SK-N-SH treated with all-trans-retinoic acid at 6 μM for 48 hours (cell line): ENCODE measurements at regions not wholly inside any gene's neighbourhood (a gene's known extent, or its start where the extent isn't known, plus 50 kb on each side); places are given as distances from the start of the nearest gene placed in this dataset.

ENCODE experiments used
- ARNTL ChIP-seq: fragments of 450-650 bp; formaldehyde crosslinking; IDR thresholded peaks from 2 replicates; pipeline ENCODE4 v1.5.0; 2020; ENCODE audit warnings: low read depth, mild to moderate bottlenecking, moderate library complexity, borderline replicate concordance
- ESRRG ChIP-seq: fragments of 250-450 bp; sonication (Bioruptor Pico); IDR thresholded peaks from 2 replicates; pipeline ENCODE4 v1.6.1; 2021; ENCODE audit warnings: mild to moderate bottlenecking
- GLIS3 ChIP-seq: fragments of 250-450 bp; sonication (Bioruptor Pico); IDR thresholded peaks from 2 replicates; pipeline ENCODE4 v1.5.0; 2020; ENCODE audit warnings: mild to moderate bottlenecking, moderate library complexity
- OSR1 ChIP-seq: fragments of 250-450 bp; sonication (Bioruptor Pico); IDR thresholded peaks from 2 replicates; pipeline ENCODE4 v1.8.0; 2022; ENCODE audit warnings: moderate library complexity, mild to moderate bottlenecking, inconsistent platforms
- TCF4 ChIP-seq: fragments of 250-450 bp; sonication (Bioruptor Pico); IDR thresholded peaks from 2 replicates; pipeline ENCODE4 v1.8.0; 2021; ENCODE audit warnings: mild to moderate bottlenecking, moderate library complexity, borderline replicate concordance
- ZC3H10 ChIP-seq: fragments of 250-450 bp; sonication (Bioruptor Pico); IDR thresholded peaks from 2 replicates; pipeline ENCODE4 v1.5.1; 2021; ENCODE audit warnings: mild to moderate bottlenecking, moderate library complexity
- ZFP3 ChIP-seq: fragments of 250-450 bp; sonication (Bioruptor Pico); IDR thresholded peaks from 2 replicates; pipeline ENCODE4 v1.5.0; 2020; ENCODE audit warnings: mild to moderate bottlenecking, moderate library complexity
- ZFP30 ChIP-seq: fragments of 450-650 bp; formaldehyde crosslinking; IDR thresholded peaks from 2 replicates; pipeline ENCODE4 v1.5.0; 2022; ENCODE audit warnings: mild to moderate bottlenecking, moderate library complexity
- ZNF565 ChIP-seq: fragments of 450-650 bp; formaldehyde crosslinking; conservative IDR thresholded peaks from 2 replicates; pipeline ENCODE4 v1.5.0; 2020; ENCODE audit warnings: low read depth, mild to moderate bottlenecking, moderate library complexity
- ZNF70 ChIP-seq: fragments of 450-650 bp; formaldehyde crosslinking; IDR thresholded peaks from 2 replicates; pipeline ENCODE4 v1.5.0; 2020; ENCODE audit warnings: mild to moderate bottlenecking, moderate library complexity
- ZNF8 ChIP-seq: fragments of 450-650 bp; formaldehyde crosslinking; IDR thresholded peaks from 2 replicates; pipeline ENCODE4 v1.5.0; 2020; ENCODE audit warnings: mild to moderate bottlenecking, moderate library complexity
- TF ChIP-seq, protein P1 (sequence below): fragments of 250-450 bp; sonication (Bioruptor Pico); IDR thresholded peaks from 2 replicates; pipeline ENCODE4 v1.8.0; 2020; ENCODE audit warnings: mild to moderate bottlenecking, moderate library complexity, borderline replicate concordance
- TF ChIP-seq, protein P2 (sequence below): fragments of 250-450 bp; sonication (Bioruptor Pico); IDR thresholded peaks from 2 replicates; pipeline ENCODE4 v1.8.0; 2021; ENCODE audit warnings: low read depth, mild to moderate bottlenecking, moderate library complexity, borderline replicate concordance

DNA sequence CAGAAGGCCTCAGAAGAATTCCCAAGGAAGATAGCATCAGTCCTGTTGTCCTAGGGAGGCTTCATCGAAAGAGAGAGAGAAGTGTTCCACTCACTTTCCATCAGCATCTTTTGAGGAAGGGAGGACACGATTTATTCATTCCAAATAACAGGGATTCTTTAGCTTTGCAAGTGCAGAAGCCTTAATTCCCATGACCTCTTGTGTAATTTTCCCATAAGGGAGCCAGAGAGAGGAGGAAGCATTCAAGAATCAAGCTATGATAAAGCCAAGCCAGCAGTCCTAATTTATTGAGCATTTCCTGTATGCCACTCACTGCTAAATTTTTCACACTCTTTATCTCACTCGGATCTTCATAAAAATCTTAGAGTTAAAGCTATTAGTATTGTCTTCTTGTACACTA lies 169.7 kb upstream of the MITF start:
- no peak for TF ChIP-seq TCF4
- no peak for TF ChIP-seq ZNF8 (CRISPR knock-in tag)
- no peak for TF ChIP-seq ZNF565 (CRISPR knock-in tag)
- no peak for TF ChIP-seq ZNF70 (CRISPR knock-in tag)
- no peak for TF ChIP-seq ESRRG
- TF ChIP-seq, protein P1, sequence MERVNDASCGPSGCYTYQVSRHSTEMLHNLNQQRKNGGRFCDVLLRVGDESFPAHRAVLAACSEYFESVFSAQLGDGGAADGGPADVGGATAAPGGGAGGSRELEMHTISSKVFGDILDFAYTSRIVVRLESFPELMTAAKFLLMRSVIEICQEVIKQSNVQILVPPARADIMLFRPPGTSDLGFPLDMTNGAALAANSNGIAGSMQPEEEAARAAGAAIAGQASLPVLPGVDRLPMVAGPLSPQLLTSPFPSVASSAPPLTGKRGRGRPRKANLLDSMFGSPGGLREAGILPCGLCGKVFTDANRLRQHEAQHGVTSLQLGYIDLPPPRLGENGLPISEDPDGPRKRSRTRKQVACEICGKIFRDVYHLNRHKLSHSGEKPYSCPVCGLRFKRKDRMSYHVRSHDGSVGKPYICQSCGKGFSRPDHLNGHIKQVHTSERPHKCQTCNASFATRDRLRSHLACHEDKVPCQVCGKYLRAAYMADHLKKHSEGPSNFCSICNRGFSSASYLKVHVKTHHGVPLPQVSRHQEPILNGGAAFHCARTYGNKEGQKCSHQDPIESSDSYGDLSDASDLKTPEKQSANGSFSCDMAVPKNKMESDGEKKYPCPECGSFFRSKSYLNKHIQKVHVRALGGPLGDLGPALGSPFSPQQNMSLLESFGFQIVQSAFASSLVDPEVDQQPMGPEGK (CRISPR knock-in tag): no peak
- no peak for TF ChIP-seq ZFP30 (CRISPR knock-in tag)
- TF ChIP-seq ZFP3: no peak
- no peak for TF ChIP-seq ARNTL (CRISPR knock-in tag)
- TF ChIP-seq GLIS3 (CRISPR knock-in tag): no peak
- TF ChIP-seq, protein P2, sequence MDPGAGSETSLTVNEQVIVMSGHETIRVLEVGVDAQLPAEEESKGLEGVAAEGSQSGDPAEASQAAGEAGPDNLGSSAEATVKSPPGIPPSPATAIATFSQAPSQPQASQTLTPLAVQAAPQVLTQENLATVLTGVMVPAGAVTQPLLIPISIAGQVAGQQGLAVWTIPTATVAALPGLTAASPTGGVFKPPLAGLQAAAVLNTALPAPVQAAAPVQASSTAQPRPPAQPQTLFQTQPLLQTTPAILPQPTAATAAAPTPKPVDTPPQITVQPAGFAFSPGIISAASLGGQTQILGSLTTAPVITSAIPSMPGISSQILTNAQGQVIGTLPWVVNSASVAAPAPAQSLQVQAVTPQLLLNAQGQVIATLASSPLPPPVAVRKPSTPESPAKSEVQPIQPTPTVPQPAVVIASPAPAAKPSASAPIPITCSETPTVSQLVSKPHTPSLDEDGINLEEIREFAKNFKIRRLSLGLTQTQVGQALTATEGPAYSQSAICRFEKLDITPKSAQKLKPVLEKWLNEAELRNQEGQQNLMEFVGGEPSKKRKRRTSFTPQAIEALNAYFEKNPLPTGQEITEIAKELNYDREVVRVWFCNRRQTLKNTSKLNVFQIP (CRISPR knock-in tag): no peak
- no peak for TF ChIP-seq ZC3H10 (CRISPR knock-in tag)
- TF ChIP-seq OSR1: no peak
